ENCODE measurements at regions not wholly inside any gene's neighbourhood (a gene's known extent, or its start where the extent isn't known, plus 50 kb on each side); places are given as distances from the start of the nearest gene placed in this dataset.

GRCh38 chr5:124459984-124460383, 286.5 kb downstream of the ZNF608 start:
- Histone ChIP-seq H2BK120ac (ENCODE audit: low read depth, low read length, poor library complexity, severe bottlenecking) (no peak overlapping the region), H2AK5ac (ENCODE audit: insufficient read length, low read length) (no peak overlapping the region), H4K20me1 (ENCODE audit: control insufficient read depth, insufficient read depth, insufficient read length) (no peaks in the 10 kb centered on the region), H2AFZ (ENCODE audit: low read length) (no peak overlapping the region), H2BK5ac (ENCODE audit: insufficient read length, low read length) (no peak overlapping the region), H3K18ac (ENCODE audit: insufficient read length, low read depth, low read length) (no peak overlapping the region), H2BK12ac (ENCODE audit: insufficient read length, low read depth, low read length) (no peak overlapping the region), H4K91ac (ENCODE audit: insufficient read length, low read depth, low read length) (no peak overlapping the region), H2BK15ac (ENCODE audit: low read depth, low read length) (no peak overlapping the region), H3K9ac (ENCODE audit: extremely low read depth, insufficient read length, low read length) (no peak overlapping the region), H3K4me2 (ENCODE audit: insufficient read depth, insufficient read length, low read length) (no peak overlapping the region), H4K5ac (ENCODE audit: insufficient read length, low read depth, low read length) (no peak overlapping the region), H3K4me1 (ENCODE audit: insufficient read depth, low read length) (peaks cover 3% of the 10 kb centered on the region; the same call in 1 of the 2 replicates), H3K56ac (ENCODE audit: insufficient read length, low read depth, low read length) (no peak overlapping the region), H3T11ph (ENCODE audit: low read length) (no peak overlapping the region), H3K27me3 (ENCODE audit: insufficient read depth, low read length) (no peaks in the 10 kb centered on the region), H2BK20ac (ENCODE audit: low read depth, low read length, poor library complexity, severe bottlenecking) (no peak overlapping the region), H3K79me2 (ENCODE audit: insufficient read depth, low read length) (no peaks in the 10 kb centered on the region), H3K23ac (ENCODE audit: insufficient read length, low read depth, low read length) (no peak overlapping the region), H3K9me3 (ENCODE audit: control insufficient read depth, low read depth, low read length) (peaks cover 7% of the 10 kb centered on the region), H4K8ac (replicated peaks; ENCODE audit: insufficient read length, low read depth, low read length) (no peak overlapping the region), H3K14ac (ENCODE audit: insufficient read depth, low read length) (no peak overlapping the region), H3K23me2 (ENCODE audit: insufficient read length, low read depth, low read length, poor library complexity, severe bottlenecking) (no peaks in the 10 kb centered on the region), H3K79me1 (ENCODE audit: insufficient read depth, low read depth, low read length, poor library complexity, severe bottlenecking) (no peaks in the 10 kb centered on the region), H3K27ac (ENCODE audit: insufficient read length, low read depth, low read length) (no peak overlapping the region), H3K4ac (ENCODE audit: low read depth, low read length) (no peak overlapping the region)
- Mint-ChIP-seq H3K36me3 (ENCODE audit: insufficient read depth in 1 of 3, low read depth in 3 of 3) (peaks cover 13 to 30% (median 22%) of the 10 kb centered on the region in 3 experiments), H3K9me3 (peaks cover 16 to 27% of the 10 kb centered on the region in 2 experiments), H3K27me3 (ENCODE audit: low read depth) (no peaks in the 10 kb centered on the region), H3K4me3 (no peak overlapping the region), H3K4me1 (peaks cover 29 to 44% of the 10 kb centered on the region in 2 experiments), H3K27ac (no peak overlapping the region)
- no peak for DNase-seq
- TF ChIP-seq CTCF (conservative IDR thresholded peaks at IDR 0.05): no peak
- WGBS (ENCODE audit: extremely low coverage, insufficient read length, low lambda C conversion rate): no CpG with 5 or more reads among the region's 6 CpGs
